T-helper 1 cell treated with Interleukin-12 subunit alpha and Interleukin-12 subunit beta and Interleukin-4 antibody, amounts not matched to agents 30 μg/mL and 1 μg/mL, for 36 hours (primary cell): ENCODE measurements at regions not wholly inside any gene's neighbourhood (a gene's known extent, or its start where the extent isn't known, plus 50 kb on each side); places are given as distances from the start of the nearest gene placed in this dataset.
"Not testable (repeated sequence)": the region's sequence is repeated elsewhere in the genome, so short reads cannot be mapped to it uniquely, and the experiment has no call there.

Source experiments
- H3K27ac Mint-ChIP-seq: one replicate; pipeline ENCODE4 v1.8.0; 2021; ENCODE audit warnings: mild to moderate bottlenecking, mixed read lengths
- H3K27me3 Mint-ChIP-seq: one replicate; pipeline ENCODE4 v1.8.0; 2021; ENCODE audit warnings: low read depth, mixed read lengths
- H3K36me3 Mint-ChIP-seq: one replicate; pipeline ENCODE4 v1.8.0; 2021; ENCODE audit warnings: low read depth, mixed read lengths
- H3K4me1 Mint-ChIP-seq: one replicate; pipeline ENCODE4 v1.8.0; 2021; ENCODE audit warnings: low read depth, mixed read lengths
- H3K4me3 Mint-ChIP-seq: one replicate; pipeline ENCODE4 v1.8.0; 2021; ENCODE audit warnings: mild to moderate bottlenecking, moderate library complexity, mixed read lengths
- H3K9me3 Mint-ChIP-seq: one replicate; pipeline ENCODE4 v1.8.0; 2021; ENCODE audit warnings: mixed read lengths

DNA sequence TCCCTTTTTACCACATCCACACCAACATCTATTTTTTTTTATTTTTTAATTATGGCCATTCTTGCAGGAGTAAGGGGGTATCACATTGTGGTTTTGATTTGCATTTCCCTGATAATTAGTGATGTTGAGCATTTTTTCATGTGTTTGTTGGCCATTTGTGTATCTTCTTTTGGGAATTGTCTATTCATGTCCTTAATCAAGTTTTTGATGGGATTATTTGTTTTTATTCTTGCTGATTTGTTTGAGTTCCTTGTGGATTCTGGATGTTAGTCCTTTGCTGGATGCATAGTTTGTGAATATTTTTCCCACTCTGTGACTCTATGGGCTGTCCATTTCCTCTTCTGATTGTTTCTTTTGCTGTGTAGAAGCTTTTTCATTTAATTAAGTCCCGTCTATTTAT, 385.1 kb downstream of the UTRN start:
- not testable (repeated sequence) for H3K27me3 Mint-ChIP-seq, H3K4me3 Mint-ChIP-seq, H3K27ac Mint-ChIP-seq
- peaks cover 31% of the 10 kb centered on the region for H3K4me1 Mint-ChIP-seq
- peaks cover 42% of the 10 kb centered on the region for H3K36me3 Mint-ChIP-seq
- peaks cover 44% of the 10 kb centered on the region for H3K9me3 Mint-ChIP-seq

GRCh38 chr6:144673807-144674206, 388.7 kb downstream of the UTRN start:
- H3K27ac Mint-ChIP-seq, result no peak overlapping the region
- H3K9me3 Mint-ChIP-seq, result peaks cover 49% of the 10 kb centered on the region
- H3K4me3 Mint-ChIP-seq, result no peak overlapping the region
- peaks cover 57% of the 10 kb centered on the region for H3K36me3 Mint-ChIP-seq
- H3K4me1 Mint-ChIP-seq, result peaks cover 30% of the 10 kb centered on the region
- no peaks in the 10 kb centered on the region for H3K27me3 Mint-ChIP-seq

GRCh38 chr6:144675231-144675861, 390.2 kb downstream of the UTRN start:
- peak overlapping the region; percentile 32 for H3K4me3 Mint-ChIP-seq
- H3K9me3 Mint-ChIP-seq, result peaks cover 47% of the 10 kb centered on the region
- peaks cover 50% of the 10 kb centered on the region for H3K36me3 Mint-ChIP-seq
- peak overlapping the region; percentile 46 for H3K27ac Mint-ChIP-seq
- H3K27me3 Mint-ChIP-seq, result no peaks in the 10 kb centered on the region
- peaks cover 30% of the 10 kb centered on the region for H3K4me1 Mint-ChIP-seq

DNA sequence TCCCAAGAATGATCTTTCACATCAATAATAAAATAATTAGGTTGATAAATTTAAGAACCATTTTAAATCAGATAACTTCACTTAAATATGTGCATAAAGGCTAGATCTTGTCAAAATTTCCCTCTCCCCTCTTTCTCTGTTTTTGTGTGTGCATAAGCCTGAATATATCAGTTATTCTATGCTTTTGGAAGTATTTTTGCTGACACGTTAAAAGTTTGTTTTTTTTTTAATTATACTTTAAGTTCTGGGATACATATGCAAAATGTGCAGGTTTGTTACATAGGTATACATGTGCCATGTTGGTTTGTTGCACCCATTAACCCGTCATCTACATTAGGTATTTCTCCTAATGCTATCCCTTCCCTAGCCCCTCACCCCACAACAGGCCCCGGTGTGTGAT, 391.2 kb downstream of the UTRN start:
- H3K9me3 Mint-ChIP-seq, result peaks cover 37% of the 10 kb centered on the region
- not testable (repeated sequence) for H3K27ac Mint-ChIP-seq, H3K27me3 Mint-ChIP-seq, H3K4me3 Mint-ChIP-seq
- H3K36me3 Mint-ChIP-seq, result peaks cover 49% of the 10 kb centered on the region
- peaks cover 28% of the 10 kb centered on the region for H3K4me1 Mint-ChIP-seq

DNA sequence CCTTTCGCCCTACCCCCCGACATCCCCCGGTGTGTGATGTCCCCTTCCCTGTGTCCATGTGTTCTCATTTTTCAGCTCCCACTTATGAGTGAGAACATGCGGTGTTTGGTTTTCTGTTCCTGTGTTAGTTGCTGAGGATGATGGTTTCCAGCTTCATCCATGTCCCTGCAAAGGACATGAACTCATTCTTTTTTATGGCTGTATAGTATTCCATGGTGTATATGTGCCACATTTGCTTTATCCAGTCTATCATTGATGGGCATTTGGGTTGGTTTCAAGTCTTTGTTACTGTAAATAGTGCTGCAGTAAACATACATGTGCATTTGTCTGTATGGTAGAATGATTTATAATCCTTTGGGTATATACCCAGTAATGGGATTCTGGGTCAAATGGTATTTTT, 392.1 kb downstream of the UTRN start:
- not testable (repeated sequence) for H3K27me3 Mint-ChIP-seq, H3K4me3 Mint-ChIP-seq, H3K27ac Mint-ChIP-seq
- Mint-ChIP-seq H3K9me3 (peaks cover 28% of the 10 kb centered on the region), H3K36me3 (peaks cover 45% of the 10 kb centered on the region), H3K4me1 (peaks cover 21% of the 10 kb centered on the region)

GRCh38 chr6:144678844-144679243, 393.7 kb downstream of the UTRN start:
- Mint-ChIP-seq H3K4me3 (no peak overlapping the region), H3K9me3 (peaks cover 15% of the 10 kb centered on the region), H3K36me3 (peaks cover 49% of the 10 kb centered on the region), H3K4me1 (peaks cover 10% of the 10 kb centered on the region), H3K27ac (no peak overlapping the region), H3K27me3 (no peaks in the 10 kb centered on the region)

- Mint-ChIP-seq H3K4me1 (no peaks in the 10 kb centered on the region), H3K4me3 (no peak overlapping the region), H3K36me3 (peaks cover 51% of the 10 kb centered on the region), H3K9me3 (peaks cover 3% of the 10 kb centered on the region), H3K27me3 (no peaks in the 10 kb centered on the region), H3K27ac (no peak overlapping the region)
These were observed 396.2 kb downstream of the UTRN start for GRCh38 chr6:144681334-144681733.

GRCh38 chr6:144683216-144684070, 398.3 kb downstream of the UTRN start:
- Mint-ChIP-seq H3K4me3 (no peak overlapping the region), H3K27ac (no peak overlapping the region), H3K27me3 (no peaks in the 10 kb centered on the region), H3K9me3 (peaks cover 18% of the 10 kb centered on the region), H3K36me3 (peaks cover 55% of the 10 kb centered on the region), H3K4me1 (no peaks in the 10 kb centered on the region)

GRCh38 chr6:144688713-144689112, 403.6 kb downstream of the UTRN start:
- H3K4me1 Mint-ChIP-seq, result peaks cover 9% of the 10 kb centered on the region

GRCh38 chr6:144689503-144690040, 404.4 kb downstream of the UTRN start:
- Mint-ChIP-seq H3K4me3 (no peak overlapping the region), H3K27ac (no peak overlapping the region), H3K4me1 (peaks cover 10% of the 10 kb centered on the region), H3K36me3 (peaks cover 44% of the 10 kb centered on the region), H3K27me3 (no peaks in the 10 kb centered on the region), H3K9me3 (peaks cover 29% of the 10 kb centered on the region)

More at GRCh38 chr6:144688713-144689112, 403.6 kb downstream of the UTRN start:
- Mint-ChIP-seq H3K27me3 (no peaks in the 10 kb centered on the region), H3K27ac (no peak overlapping the region), H3K9me3 (peaks cover 29% of the 10 kb centered on the region), H3K4me3 (no peak overlapping the region), H3K36me3 (peaks cover 45% of the 10 kb centered on the region)

DNA sequence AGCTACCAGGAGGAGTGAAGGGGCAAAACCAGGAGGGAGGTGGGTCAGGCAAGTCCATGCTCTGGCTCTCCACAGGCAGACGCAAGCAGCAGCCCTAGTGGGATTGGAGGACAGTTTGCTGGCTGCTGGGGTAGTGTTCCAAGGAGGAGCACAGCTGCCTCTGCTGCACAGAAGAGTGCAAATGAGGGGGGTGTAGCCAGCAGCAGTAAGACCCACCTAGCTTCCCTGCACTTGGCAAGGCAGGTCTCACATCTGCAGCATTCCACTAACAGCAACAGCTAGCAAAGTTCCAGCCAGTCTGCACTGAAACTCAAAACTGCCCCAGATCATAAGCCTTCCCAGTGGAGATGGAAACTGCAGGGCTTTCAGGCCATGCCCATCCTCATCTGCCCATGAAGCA, 405.0 kb downstream of the UTRN start:
- H3K9me3 Mint-ChIP-seq, result peaks cover 29% of the 10 kb centered on the region
- H3K4me3 Mint-ChIP-seq, result no peak overlapping the region
- no peaks in the 10 kb centered on the region for H3K27me3 Mint-ChIP-seq
- no peak overlapping the region for H3K27ac Mint-ChIP-seq
- peaks cover 10% of the 10 kb centered on the region for H3K4me1 Mint-ChIP-seq
- H3K36me3 Mint-ChIP-seq, result peaks cover 41% of the 10 kb centered on the region

GRCh38 chr6:144690666-144691065, 405.5 kb downstream of the UTRN start:
- Mint-ChIP-seq H3K4me3 (no peak overlapping the region), H3K4me1 (peaks cover 10% of the 10 kb centered on the region), H3K27me3 (no peaks in the 10 kb centered on the region), H3K9me3 (peaks cover 29% of the 10 kb centered on the region), H3K27ac (no peak overlapping the region), H3K36me3 (peaks cover 36% of the 10 kb centered on the region)

DNA sequence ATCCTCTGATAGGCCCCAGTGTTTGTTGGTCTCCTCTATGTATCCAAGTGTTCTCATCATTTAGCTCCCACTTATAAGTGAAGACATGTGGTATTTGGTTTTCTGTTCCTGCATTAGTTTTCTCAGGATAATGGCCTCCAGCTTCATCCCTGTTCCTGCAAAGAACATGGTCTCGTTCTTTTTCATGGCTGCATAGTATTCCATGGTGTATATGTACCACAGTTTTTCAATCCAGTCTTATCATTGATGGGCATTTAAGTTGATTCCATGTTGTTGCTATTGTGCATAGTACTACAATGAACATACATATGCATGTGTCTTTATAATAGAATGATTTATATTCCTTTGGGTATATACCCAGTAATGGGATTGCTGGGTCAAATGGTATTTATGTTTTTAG, 406.9 kb downstream of the UTRN start:
- H3K36me3 Mint-ChIP-seq, result peaks cover 22% of the 10 kb centered on the region
- peaks cover 14% of the 10 kb centered on the region for H3K4me1 Mint-ChIP-seq
- peaks cover 20% of the 10 kb centered on the region for H3K9me3 Mint-ChIP-seq
- not testable (repeated sequence) for H3K4me3 Mint-ChIP-seq, H3K27ac Mint-ChIP-seq, H3K27me3 Mint-ChIP-seq

DNA sequence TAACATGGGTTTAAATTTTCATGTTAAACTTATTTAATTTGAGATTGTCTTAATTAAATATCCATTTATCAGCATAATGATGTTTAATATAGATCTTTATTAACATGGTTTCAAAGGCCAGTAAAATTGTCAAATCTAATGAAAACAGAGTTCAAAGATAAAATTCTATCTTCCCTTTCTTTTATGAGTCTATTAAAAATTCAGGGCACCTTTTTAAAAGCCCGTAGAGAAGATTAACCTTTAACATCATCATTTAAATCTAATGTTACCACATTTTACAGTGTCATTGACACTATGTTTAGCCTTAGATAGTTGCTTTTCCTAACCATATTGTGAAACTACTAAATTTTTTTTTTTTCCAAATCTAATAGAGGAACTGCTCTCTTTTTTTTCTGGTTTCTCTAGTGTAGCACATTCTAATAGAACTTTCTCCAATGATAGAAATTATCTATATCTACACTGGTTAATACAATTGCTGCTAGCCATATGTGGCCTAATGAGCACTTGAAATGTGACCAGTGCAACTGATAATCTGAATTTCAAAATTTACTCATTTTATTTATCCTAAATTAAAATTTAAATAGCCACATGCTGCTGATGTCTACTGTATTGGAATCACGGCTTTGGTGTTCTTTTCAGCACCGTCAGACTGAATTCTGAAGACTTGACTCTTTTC, 410.9 kb downstream of the UTRN start:
- Mint-ChIP-seq H3K27ac (no peak overlapping the region), H3K27me3 (no peaks in the 10 kb centered on the region), H3K4me1 (peaks cover 12% of the 10 kb centered on the region), H3K36me3 (peaks cover 9% of the 10 kb centered on the region), H3K4me3 (no peak overlapping the region), H3K9me3 (peaks cover 11% of the 10 kb centered on the region)
